DND-41 (cell line): ENCODE measurements at regions not wholly inside any gene's neighbourhood (a gene's known extent, or its start where the extent isn't known, plus 50 kb on each side); places are given as distances from the start of the nearest gene placed in this dataset.

Source experiments
- ATAC-seq: fragments of 200-7000 bp; cut with Tn5 transposase; 3 replicates; pipeline ENCODE4 v1.9.1; 2021; ENCODE audit warnings: low read depth; ENCODE audit not compliant: insufficient read depth
- DNase-seq: peaks from one replicate; pipeline ENCODE4 v3.0.0-alpha.2; 2020
- H2AFZ ChIP-seq: 2 replicates; pipeline ENCODE4 v1.6.0; 2012; ENCODE audit warnings: low read depth, low read length
- H3K27ac ChIP-seq: 2 replicates; pipeline ENCODE4 v1.5.1; 2012; ENCODE audit warnings: low read length, inconsistent platforms
- H3K27me3 ChIP-seq: fragments of 200-600 bp; sonication (generic); 2 replicates; pipeline ENCODE4 v1.6.0; 2012; ENCODE audit warnings: low read length, mild to moderate bottlenecking, inconsistent platforms; ENCODE audit not compliant: insufficient read depth, poor library complexity
- H3K36me3 ChIP-seq: 2 replicates; pipeline ENCODE4 v1.5.1; 2012; ENCODE audit warnings: low read length, inconsistent platforms; ENCODE audit not compliant: insufficient read depth
- H3K4me1 ChIP-seq: 2 replicates; pipeline ENCODE4 v1.5.1; 2012; ENCODE audit warnings: mild to moderate bottlenecking, low read length; ENCODE audit not compliant: insufficient read depth
- H3K4me2 ChIP-seq: 2 replicates; pipeline ENCODE4 v1.6.0; 2012; ENCODE audit warnings: mild to moderate bottlenecking, moderate library complexity, low read length, inconsistent platforms; ENCODE audit not compliant: insufficient read depth
- H3K4me3 ChIP-seq, 2 experiments: fragments of 200-600 bp in 1 of 2; shearing (Covaris generic) in 1 of 2; 2 replicates each; pipeline ENCODE4 v1.5.1; 2012 to 2016; ENCODE audit warnings: inconsistent platforms in 2 of 2, low read length in 2 of 2, mild to moderate bottlenecking in 2 of 2, low read depth in 1 of 2, moderate library complexity in 1 of 2
- H3K79me2 ChIP-seq: 2 replicates; pipeline ENCODE4 v1.6.0; 2012; ENCODE audit warnings: low read length, inconsistent platforms; ENCODE audit not compliant: insufficient read depth
- H3K9ac ChIP-seq: 2 replicates; pipeline ENCODE4 v1.6.0; 2012; ENCODE audit warnings: low read depth, mild to moderate bottlenecking, inconsistent platforms, low read length, moderate library complexity
- H3K9me3 ChIP-seq: 2 replicates; pipeline ENCODE4 v1.5.1; 2012; ENCODE audit warnings: low read length, moderate library complexity, mild to moderate bottlenecking, inconsistent platforms; ENCODE audit not compliant: insufficient read depth, severe bottlenecking
- H4K20me1 ChIP-seq: 2 replicates; pipeline ENCODE4 v1.6.0; 2012; ENCODE audit warnings: low read length; ENCODE audit not compliant: insufficient read depth
- EZH2 ChIP-seq: IDR thresholded peaks from 3 replicates; pipeline ENCODE4 v1.6.1; 2012; ENCODE audit warnings: borderline replicate concordance, low read depth, mild to moderate bottlenecking, moderate library complexity, low read length, inconsistent platforms; ENCODE audit not compliant: severe bottlenecking
- TF ChIP-seq, protein P1 (sequence below): IDR thresholded peaks from 2 replicates; pipeline ENCODE4 v1.5.1; 2012; ENCODE audit warnings: borderline replicate concordance, low read length, moderate library complexity, mild to moderate bottlenecking; ENCODE audit not compliant: poor library complexity, severe bottlenecking; ENCODE audit errors: extremely low read depth

DNA sequence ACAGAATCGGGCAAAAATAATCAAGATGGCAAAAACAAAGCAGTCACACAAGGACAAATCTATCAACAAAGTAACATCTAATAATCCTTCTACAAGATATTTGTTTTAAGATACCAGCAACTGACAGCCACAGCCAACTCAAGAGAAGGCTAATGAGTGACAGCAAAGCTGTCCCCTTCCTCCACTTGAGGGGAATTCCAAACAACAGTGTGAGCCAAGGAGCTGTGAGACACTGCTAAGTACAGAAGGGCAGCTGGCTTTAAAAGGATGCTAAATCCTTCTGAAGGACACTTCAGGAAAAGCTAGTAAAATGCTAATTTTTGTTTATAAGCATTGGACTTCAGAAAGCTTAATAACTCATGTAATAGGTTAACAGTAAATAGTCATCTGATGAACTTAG is 120.3 kb upstream of the GOLGA8J start:
- Histone ChIP-seq H3K4me3 (no peak overlapping the region), H3K79me2 (no peaks in the 10 kb centered on the region), H3K9ac (no peak overlapping the region), H3K27ac (no peak overlapping the region), H4K20me1 (no peaks in the 10 kb centered on the region), H3K9me3 (no peaks in the 10 kb centered on the region), H2AFZ (no peak overlapping the region), H3K36me3 (no peaks in the 10 kb centered on the region), H3K4me2 (no peak overlapping the region), H3K27me3 (no peaks in the 10 kb centered on the region), H3K4me1 (no peaks in the 10 kb centered on the region)
- TF ChIP-seq EZH2: no peak
- TF ChIP-seq, protein P1, sequence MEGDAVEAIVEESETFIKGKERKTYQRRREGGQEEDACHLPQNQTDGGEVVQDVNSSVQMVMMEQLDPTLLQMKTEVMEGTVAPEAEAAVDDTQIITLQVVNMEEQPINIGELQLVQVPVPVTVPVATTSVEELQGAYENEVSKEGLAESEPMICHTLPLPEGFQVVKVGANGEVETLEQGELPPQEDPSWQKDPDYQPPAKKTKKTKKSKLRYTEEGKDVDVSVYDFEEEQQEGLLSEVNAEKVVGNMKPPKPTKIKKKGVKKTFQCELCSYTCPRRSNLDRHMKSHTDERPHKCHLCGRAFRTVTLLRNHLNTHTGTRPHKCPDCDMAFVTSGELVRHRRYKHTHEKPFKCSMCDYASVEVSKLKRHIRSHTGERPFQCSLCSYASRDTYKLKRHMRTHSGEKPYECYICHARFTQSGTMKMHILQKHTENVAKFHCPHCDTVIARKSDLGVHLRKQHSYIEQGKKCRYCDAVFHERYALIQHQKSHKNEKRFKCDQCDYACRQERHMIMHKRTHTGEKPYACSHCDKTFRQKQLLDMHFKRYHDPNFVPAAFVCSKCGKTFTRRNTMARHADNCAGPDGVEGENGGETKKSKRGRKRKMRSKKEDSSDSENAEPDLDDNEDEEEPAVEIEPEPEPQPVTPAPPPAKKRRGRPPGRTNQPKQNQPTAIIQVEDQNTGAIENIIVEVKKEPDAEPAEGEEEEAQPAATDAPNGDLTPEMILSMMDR: no peak
- ATAC-seq (no peak), DNase-seq (no peak)

DNA sequence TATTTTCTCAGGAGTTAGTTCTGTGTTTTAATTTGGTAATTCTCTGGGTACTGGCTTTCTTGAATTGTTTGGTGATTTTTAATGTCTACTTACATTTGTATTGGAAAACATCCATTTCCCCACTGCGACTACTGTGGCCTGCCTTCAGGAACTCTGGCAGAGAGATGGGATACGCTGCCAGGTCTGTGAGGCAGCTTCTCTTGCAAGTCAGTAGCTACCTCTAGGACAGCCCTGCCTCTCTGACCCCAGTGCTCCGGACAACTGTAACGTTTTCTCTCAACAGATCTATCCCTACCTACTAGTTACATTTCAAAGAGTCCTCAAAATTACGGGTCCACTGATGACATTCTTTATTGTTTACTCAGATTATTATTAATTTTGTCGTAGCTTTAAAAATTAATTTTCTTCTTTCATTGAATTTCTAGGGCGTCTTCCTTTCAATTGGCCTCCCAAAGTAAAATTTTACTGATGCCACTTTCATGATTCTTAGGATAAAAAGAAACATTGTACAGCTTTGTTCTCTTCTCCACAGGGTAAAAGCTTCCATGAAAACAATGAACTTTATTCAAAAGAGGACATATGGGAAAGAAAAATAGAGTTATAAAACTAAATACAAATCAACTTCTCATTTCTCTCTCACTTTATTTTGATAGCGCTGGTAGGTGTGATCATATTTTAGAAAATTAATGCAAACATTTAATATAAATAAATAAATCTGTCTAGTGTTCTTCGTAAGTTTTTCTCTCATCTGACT is 123.2 kb upstream of the GOLGA8J start:
- H3K36me3 ChIP-seq: no peaks in the 10 kb centered on the region
- H2AFZ ChIP-seq: no peak overlapping the region
- no peaks in the 10 kb centered on the region for H3K4me1 ChIP-seq
- no peak overlapping the region for H3K9ac ChIP-seq
- no peaks in the 10 kb centered on the region for H3K27me3 ChIP-seq
- H4K20me1 ChIP-seq: no peaks in the 10 kb centered on the region
- H3K27ac ChIP-seq: no peak overlapping the region
- H3K79me2 ChIP-seq: no peaks in the 10 kb centered on the region
- ATAC-seq (no peak), DNase-seq (no peak)
- H3K4me3 ChIP-seq: no peak overlapping the region
- no peak overlapping the region for H3K4me2 ChIP-seq
- no peaks in the 10 kb centered on the region for H3K9me3 ChIP-seq
- TF ChIP-seq EZH2: no peak
- TF ChIP-seq, protein P1: no peak

DNA sequence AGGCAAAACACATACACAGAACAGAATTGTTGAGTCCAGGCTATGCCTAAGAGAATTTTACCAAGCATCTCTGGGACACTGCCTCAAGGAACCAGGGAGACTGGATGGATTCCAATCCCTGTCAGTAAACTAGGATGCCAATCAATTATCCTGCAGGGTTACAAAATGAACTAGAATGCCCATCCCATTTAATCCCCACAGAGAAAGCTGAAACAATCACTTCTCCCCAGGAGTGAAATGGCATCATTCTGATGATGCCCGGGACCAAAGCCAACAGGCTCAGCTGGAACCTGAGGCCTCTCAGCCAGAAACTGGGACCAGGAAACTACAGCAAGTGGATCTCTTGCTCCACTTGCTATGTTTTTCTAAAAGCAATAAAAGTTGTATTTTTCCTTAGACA is 130.0 kb upstream of the TJP1 start:
- H3K79me2 ChIP-seq: no peaks in the 10 kb centered on the region
- H3K9me3 ChIP-seq: no peaks in the 10 kb centered on the region
- ATAC-seq (no peak), DNase-seq (no peak)
- H3K4me2 ChIP-seq: no peak overlapping the region
- H2AFZ ChIP-seq: no peak overlapping the region
- H3K27me3 ChIP-seq: no peaks in the 10 kb centered on the region
- H4K20me1 ChIP-seq: no peaks in the 10 kb centered on the region
- H3K36me3 ChIP-seq: no peaks in the 10 kb centered on the region
- H3K4me3 ChIP-seq: no peak overlapping the region
- H3K4me1 ChIP-seq: no peaks in the 10 kb centered on the region
- no peak for TF ChIP-seq EZH2
- TF ChIP-seq, protein P1: no peak
- no peak overlapping the region for H3K27ac ChIP-seq
- no peak overlapping the region for H3K9ac ChIP-seq
